Hepatocyte (in vitro differentiated cells): ENCODE measurements at regions not wholly inside any gene's neighbourhood (a gene's known extent, or its start where the extent isn't known, plus 50 kb on each side); places are given as distances from the start of the nearest gene placed in this dataset.

Experiments used
- EZH2 ChIP-seq: fragments of 200-600 bp; sonication (generic); IDR thresholded peaks from 2 replicates; pipeline ENCODE4 v1.6.1; 2016; ENCODE audit warnings: antibody characterized with exemption, mild to moderate bottlenecking, borderline replicate concordance
- TF ChIP-seq, protein P1 (sequence below): fragments of 200-600 bp; sonication (generic); IDR thresholded peaks from 2 replicates; pipeline ENCODE4 v1.5.1; 2016; ENCODE audit warnings: antibody characterized with exemption, mild to moderate bottlenecking; ENCODE audit not compliant: poor library complexity

DNA sequence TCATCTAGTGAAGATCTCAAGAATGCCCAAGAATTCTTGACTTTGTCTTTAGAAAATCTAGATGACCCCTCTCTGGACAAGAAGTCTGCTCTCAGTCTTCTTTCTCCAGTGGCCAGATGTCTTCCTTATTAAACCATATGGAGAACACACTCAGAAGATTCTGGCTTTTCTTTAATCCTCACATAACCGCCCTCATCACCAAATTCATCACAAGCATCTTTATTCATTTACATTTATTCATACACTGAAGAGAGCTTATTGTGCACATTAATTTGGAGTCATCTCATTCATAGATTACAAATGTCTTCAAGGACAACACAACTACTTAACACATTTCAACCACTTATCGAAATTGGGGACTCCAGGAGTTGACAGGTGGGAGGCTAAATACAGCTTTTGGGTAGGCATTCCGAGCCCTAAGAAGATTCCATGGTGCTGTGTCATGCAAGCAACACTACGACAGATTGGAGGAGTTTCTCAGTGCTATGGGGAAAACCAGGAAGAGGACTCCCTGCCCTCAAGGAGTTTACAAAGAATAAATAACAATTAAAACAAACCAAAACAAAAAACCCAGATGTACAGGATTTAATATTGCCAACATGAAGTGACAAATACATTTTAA lies 64.8 kb upstream of the LCLAT1 start:
- TF ChIP-seq, protein P1, sequence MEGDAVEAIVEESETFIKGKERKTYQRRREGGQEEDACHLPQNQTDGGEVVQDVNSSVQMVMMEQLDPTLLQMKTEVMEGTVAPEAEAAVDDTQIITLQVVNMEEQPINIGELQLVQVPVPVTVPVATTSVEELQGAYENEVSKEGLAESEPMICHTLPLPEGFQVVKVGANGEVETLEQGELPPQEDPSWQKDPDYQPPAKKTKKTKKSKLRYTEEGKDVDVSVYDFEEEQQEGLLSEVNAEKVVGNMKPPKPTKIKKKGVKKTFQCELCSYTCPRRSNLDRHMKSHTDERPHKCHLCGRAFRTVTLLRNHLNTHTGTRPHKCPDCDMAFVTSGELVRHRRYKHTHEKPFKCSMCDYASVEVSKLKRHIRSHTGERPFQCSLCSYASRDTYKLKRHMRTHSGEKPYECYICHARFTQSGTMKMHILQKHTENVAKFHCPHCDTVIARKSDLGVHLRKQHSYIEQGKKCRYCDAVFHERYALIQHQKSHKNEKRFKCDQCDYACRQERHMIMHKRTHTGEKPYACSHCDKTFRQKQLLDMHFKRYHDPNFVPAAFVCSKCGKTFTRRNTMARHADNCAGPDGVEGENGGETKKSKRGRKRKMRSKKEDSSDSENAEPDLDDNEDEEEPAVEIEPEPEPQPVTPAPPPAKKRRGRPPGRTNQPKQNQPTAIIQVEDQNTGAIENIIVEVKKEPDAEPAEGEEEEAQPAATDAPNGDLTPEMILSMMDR: no peak
- TF ChIP-seq EZH2: no peak
